ENCODE measurements at regions not wholly inside any gene's neighbourhood (a gene's known extent, or its start where the extent isn't known, plus 50 kb on each side); places are given as distances from the start of the nearest gene placed in this dataset.

DNA sequence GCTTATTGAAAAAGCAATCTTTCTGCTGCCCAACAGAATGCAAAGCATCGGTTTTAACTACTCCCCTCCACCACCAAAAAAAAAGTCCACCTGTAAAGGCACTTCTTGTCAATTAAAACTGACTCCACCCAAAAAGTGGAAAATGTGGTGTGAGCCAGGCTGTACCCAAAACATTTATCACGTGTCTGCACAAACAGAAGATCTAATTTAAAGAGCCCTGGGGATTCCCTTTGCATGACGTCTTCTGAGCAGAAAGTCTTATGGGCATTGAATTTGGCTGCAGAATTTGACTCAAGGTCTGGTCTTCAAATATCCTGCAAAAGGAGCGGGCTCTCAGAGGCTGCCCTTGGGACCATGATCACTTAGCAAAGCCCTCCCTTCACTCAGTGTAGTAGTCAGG is 358.3 kb upstream of the KLHL29 start:
- FAIRE-seq (no peak), DNase-seq (no peak), ATAC-seq (no peak)
- Histone ChIP-seq H3K4me1 (no peaks in the 10 kb centered on the region), H3K27ac (no peak overlapping the region), H3K9me3 (no peaks in the 10 kb centered on the region), H3K27me3 (no peaks in the 10 kb centered on the region), H3K4me3 (no peak overlapping the region), H3K36me3 (no peaks in the 10 kb centered on the region)
- intact Hi-C loops (cut with DNase I), result no loop called here
- 70 to 74% methylated on average over 4 of the region's 4 CpGs for WGBS, 2 donors
- TF ChIP-seq, protein P1, sequence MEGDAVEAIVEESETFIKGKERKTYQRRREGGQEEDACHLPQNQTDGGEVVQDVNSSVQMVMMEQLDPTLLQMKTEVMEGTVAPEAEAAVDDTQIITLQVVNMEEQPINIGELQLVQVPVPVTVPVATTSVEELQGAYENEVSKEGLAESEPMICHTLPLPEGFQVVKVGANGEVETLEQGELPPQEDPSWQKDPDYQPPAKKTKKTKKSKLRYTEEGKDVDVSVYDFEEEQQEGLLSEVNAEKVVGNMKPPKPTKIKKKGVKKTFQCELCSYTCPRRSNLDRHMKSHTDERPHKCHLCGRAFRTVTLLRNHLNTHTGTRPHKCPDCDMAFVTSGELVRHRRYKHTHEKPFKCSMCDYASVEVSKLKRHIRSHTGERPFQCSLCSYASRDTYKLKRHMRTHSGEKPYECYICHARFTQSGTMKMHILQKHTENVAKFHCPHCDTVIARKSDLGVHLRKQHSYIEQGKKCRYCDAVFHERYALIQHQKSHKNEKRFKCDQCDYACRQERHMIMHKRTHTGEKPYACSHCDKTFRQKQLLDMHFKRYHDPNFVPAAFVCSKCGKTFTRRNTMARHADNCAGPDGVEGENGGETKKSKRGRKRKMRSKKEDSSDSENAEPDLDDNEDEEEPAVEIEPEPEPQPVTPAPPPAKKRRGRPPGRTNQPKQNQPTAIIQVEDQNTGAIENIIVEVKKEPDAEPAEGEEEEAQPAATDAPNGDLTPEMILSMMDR (IDR thresholded peaks at IDR 0.05), result no peak

DNA sequence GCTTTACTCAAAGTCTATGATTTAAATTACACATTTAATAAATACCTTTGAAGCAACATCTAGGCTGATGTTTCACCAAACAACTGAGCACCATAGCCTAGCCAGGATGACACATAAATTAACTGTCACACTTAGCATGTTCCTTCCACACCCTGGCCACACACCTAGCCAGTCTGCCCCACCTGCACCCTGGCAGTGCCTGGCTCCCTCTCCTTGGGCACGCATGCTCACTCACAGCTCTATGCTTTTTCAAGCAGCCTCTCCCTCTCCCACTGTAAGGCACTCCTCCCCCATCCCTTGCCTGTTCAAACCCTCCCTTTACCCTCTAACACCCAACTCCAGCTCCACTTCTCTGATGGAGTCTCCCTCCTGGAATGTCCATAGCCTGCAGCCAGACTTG is 357.6 kb upstream of the KLHL29 start:
- Histone ChIP-seq H3K4me3 (no peak overlapping the region), H3K4me1 (no peaks in the 10 kb centered on the region), H3K36me3 (no peaks in the 10 kb centered on the region), H3K27ac (no peak overlapping the region), H3K9me3 (no peaks in the 10 kb centered on the region), H3K27me3 (no peaks in the 10 kb centered on the region)
- no peak for FAIRE-seq
- intact Hi-C loops (cut with DNase I), result no loop called here
- no peak for DNase-seq
- WGBS, 2 donors, result 80 to 95% methylated on average over 1 of the region's 1 CpG
- no peak for ATAC-seq
- TF ChIP-seq, protein P1 (IDR thresholded peaks at IDR 0.05), result no peak

DNA sequence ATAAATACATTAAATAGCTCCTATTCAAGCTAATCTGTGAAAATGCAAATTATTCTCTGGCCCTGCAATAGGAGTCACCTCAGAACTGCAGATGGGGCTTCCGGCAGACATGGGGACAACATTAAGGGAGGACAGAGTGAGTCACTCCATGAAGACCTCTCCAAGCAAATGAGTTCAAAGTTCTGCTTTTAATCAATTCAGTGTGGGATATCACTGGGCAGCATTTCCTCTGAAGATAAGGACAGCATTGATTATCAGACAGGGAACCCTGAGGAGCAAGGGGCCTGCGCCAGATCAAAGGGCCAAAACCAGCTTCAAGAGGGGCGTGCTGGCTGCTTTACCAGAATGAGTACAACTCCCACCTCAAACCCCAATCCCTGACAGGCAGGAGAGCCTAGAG is 356.9 kb upstream of the KLHL29 start:
- Histone ChIP-seq H3K4me1 (no peaks in the 10 kb centered on the region), H3K9me3 (no peaks in the 10 kb centered on the region), H3K27me3 (no peaks in the 10 kb centered on the region), H3K27ac (no peak overlapping the region), H3K4me3 (no peak overlapping the region), H3K36me3 (no peaks in the 10 kb centered on the region)
- FAIRE-seq (no peak), ATAC-seq (peak in 1 of 4 donors; percentile 45), DNase-seq (no peak)
- intact Hi-C loops (cut with DNase I), result no loop called here
- WGBS, 2 donors, result 30 to 31% methylated on average over 3 of the region's 3 CpGs
- TF ChIP-seq, protein P1 (IDR thresholded peaks at IDR 0.05), result no peak

DNA sequence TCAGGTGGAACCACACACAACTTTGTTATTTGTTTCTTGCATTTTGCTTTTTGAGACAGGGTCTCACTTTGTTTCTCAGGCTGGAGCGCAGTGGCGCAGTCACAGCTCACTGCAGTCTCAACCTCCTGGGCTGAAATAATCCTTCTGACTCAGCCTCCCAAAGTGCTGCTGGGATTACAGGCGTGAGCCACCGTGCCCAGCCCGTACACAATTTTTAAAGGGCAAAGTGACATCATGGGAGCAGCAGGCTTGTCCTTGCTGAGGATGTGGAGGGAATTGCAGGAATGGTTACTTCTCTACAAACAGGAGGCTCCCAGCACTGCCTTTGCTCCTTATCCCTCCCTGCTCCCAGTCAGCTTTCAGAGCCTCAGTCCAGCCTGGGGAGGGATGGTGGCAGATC is 355.9 kb upstream of the KLHL29 start:
- FAIRE-seq (no peak), DNase-seq (no peak), ATAC-seq (no peak)
- Histone ChIP-seq H3K27ac (no peak overlapping the region), H3K4me1 (no peaks in the 10 kb centered on the region), H3K36me3 (no peaks in the 10 kb centered on the region), H3K4me3 (no peak overlapping the region), H3K27me3 (no peaks in the 10 kb centered on the region), H3K9me3 (no peaks in the 10 kb centered on the region)
- intact Hi-C loops (cut with DNase I), result no loop called here
- 59 to 62% methylated on average over 5 of the region's 5 CpGs for WGBS, 2 donors
- TF ChIP-seq, protein P1 (IDR thresholded peaks at IDR 0.05), result no peak

DNA sequence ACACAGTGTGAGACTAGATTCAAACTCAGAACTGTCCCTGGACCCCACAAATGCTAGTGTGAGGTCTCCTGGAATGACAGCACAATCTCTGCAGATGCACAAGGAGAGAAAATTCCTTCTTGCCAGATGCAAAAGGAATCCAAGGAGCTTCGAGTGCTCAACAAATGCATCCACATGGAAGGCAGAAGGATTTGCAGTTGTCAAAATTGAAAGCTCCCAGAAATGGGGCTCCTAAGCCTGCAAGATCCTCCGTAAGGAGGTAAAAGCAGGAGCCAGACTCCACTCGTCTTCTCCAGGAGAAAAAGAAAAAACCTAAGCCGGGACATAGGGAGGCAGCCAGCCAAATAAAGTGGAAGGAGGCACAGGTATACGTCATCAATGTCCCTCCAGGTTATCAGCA is 355.0 kb upstream of the KLHL29 start:
- no peak for FAIRE-seq
- no peaks in the 10 kb centered on the region for H3K36me3 ChIP-seq
- intact Hi-C loops (cut with DNase I), result no loop called here
- no peak overlapping the region for H3K4me3 ChIP-seq
- H3K9me3 ChIP-seq, result no peaks in the 10 kb centered on the region
- ATAC-seq, result no peak
- TF ChIP-seq, protein P1 (IDR thresholded peaks at IDR 0.05), result no peak
- 38 to 49% methylated on average over 5 of the region's 5 CpGs for WGBS, 2 donors
- no peak overlapping the region for H3K27ac ChIP-seq
- no peaks in the 10 kb centered on the region for H3K27me3 ChIP-seq
- DNase-seq, result no peak
- no peaks in the 10 kb centered on the region for H3K4me1 ChIP-seq

Data from pancreas (tissue), 10 donors.